HepG2 (cell line): ENCODE measurements at regions not wholly inside any gene's neighbourhood (a gene's known extent, or its start where the extent isn't known, plus 50 kb on each side); places are given as distances from the start of the nearest gene placed in this dataset.
A peak's percentile ranks its signal among the peaks of the same experiment; 100 is the strongest.

ENCODE experiments used
- AHR ChIP-seq: IDR thresholded peaks from 2 replicates; pipeline ENCODE4 v1.6.1; 2018; ENCODE audit warnings: missing genetic modification reagents, missing compliant biosample characterization
- ARID2 ChIP-seq: sonication (generic); formaldehyde crosslinking; IDR thresholded peaks from 2 replicates; pipeline ENCODE4 v1.8.1; 2022; ENCODE audit warnings: mild to moderate bottlenecking, missing genetic modification reagents, borderline replicate concordance
- DPF2 ChIP-seq: sonication (generic); formaldehyde crosslinking; IDR thresholded peaks from 2 replicates; pipeline ENCODE4 v1.4.0; 2020; ENCODE audit warnings: mild to moderate bottlenecking, low read depth, missing genetic modification reagents, borderline replicate concordance
- FOXA1 ChIP-seq, 2 experiments: fragments of 450-650 bp in 1 of 2; sonication (generic) in 1 of 2; formaldehyde crosslinking in 1 of 2; IDR thresholded peaks; 2 replicates each; pipeline versions ENCODE4 v1.4.0 to v1.6.1; 2016 to 2020; ENCODE audit warnings: missing genetic modification reagents in 1 of 2
- HNRNPLL ChIP-seq: fragments of 200-400 bp; formaldehyde crosslinking; IDR thresholded peaks from 2 replicates; pipeline ENCODE4 v1.6.1; 2017; ENCODE audit warnings: mild to moderate bottlenecking, low read depth, low read length; ENCODE audit not compliant: poor library complexity, severe bottlenecking
- NCOA2 ChIP-seq: sonication (generic); formaldehyde crosslinking; IDR thresholded peaks from 2 replicates; pipeline ENCODE4 v1.8.0; 2022; ENCODE audit warnings: inconsistent platforms
- RAD21 ChIP-seq: fragments of 450-650 bp; formaldehyde crosslinking; IDR thresholded peaks from 2 replicates; pipeline ENCODE4 v1.5.0; 2020; ENCODE audit warnings: mild to moderate bottlenecking
- RFX3 ChIP-seq: IDR thresholded peaks from 2 replicates; pipeline ENCODE4 v1.6.1; 2016; ENCODE audit warnings: missing biosample characterization, missing genetic modification reagents
- STAG1 ChIP-seq: sonication (generic); formaldehyde crosslinking; IDR thresholded peaks from 2 replicates; pipeline ENCODE4 v1.4.0; 2020; ENCODE audit warnings: missing genetic modification reagents
- ZBTB1 ChIP-seq: sonication (generic); formaldehyde crosslinking; IDR thresholded peaks from 2 replicates; pipeline ENCODE4 v1.4.0; 2020; ENCODE audit warnings: missing genetic modification reagents, borderline replicate concordance
- ZBTB8A ChIP-seq: sonication (generic); formaldehyde crosslinking; IDR thresholded peaks from 2 replicates; pipeline ENCODE4 v1.4.0; 2020; ENCODE audit warnings: mild to moderate bottlenecking, low read depth, missing genetic modification reagents, borderline replicate concordance
- ZNF3 ChIP-seq: IDR thresholded peaks from 2 replicates; pipeline ENCODE4 v1.7.0; 2017; ENCODE audit warnings: inconsistent platforms
- ZNF558 ChIP-seq: sonication (generic); formaldehyde crosslinking; IDR thresholded peaks from 2 replicates; pipeline ENCODE4 v1.9.0; 2022; ENCODE audit warnings: mild to moderate bottlenecking, missing genetic modification reagents, borderline replicate concordance
- TF ChIP-seq, protein P1 (sequence below): sonication (generic); formaldehyde crosslinking; IDR thresholded peaks from 2 replicates; pipeline ENCODE4 v1.4.0; 2020; ENCODE audit warnings: missing genetic modification reagents, borderline replicate concordance
- TF ChIP-seq, protein P2 (sequence below): sonication (generic); formaldehyde crosslinking; IDR thresholded peaks from 2 replicates; pipeline ENCODE4 v1.5.1; 2020; ENCODE audit warnings: missing genetic modification reagents, mild to moderate bottlenecking, borderline replicate concordance
- TF ChIP-seq, protein P3 (sequence below): sonication (generic); formaldehyde crosslinking; IDR thresholded peaks from 2 replicates; pipeline ENCODE4 v1.5.0; 2020; ENCODE audit warnings: mild to moderate bottlenecking, missing genetic modification reagents, borderline replicate concordance
- TF ChIP-seq, protein P4 (sequence below): sonication (generic); formaldehyde crosslinking; IDR thresholded peaks from 2 replicates; pipeline ENCODE4 v1.5.1; 2020; ENCODE audit warnings: missing genetic modification reagents, mild to moderate bottlenecking, borderline replicate concordance

DNA sequence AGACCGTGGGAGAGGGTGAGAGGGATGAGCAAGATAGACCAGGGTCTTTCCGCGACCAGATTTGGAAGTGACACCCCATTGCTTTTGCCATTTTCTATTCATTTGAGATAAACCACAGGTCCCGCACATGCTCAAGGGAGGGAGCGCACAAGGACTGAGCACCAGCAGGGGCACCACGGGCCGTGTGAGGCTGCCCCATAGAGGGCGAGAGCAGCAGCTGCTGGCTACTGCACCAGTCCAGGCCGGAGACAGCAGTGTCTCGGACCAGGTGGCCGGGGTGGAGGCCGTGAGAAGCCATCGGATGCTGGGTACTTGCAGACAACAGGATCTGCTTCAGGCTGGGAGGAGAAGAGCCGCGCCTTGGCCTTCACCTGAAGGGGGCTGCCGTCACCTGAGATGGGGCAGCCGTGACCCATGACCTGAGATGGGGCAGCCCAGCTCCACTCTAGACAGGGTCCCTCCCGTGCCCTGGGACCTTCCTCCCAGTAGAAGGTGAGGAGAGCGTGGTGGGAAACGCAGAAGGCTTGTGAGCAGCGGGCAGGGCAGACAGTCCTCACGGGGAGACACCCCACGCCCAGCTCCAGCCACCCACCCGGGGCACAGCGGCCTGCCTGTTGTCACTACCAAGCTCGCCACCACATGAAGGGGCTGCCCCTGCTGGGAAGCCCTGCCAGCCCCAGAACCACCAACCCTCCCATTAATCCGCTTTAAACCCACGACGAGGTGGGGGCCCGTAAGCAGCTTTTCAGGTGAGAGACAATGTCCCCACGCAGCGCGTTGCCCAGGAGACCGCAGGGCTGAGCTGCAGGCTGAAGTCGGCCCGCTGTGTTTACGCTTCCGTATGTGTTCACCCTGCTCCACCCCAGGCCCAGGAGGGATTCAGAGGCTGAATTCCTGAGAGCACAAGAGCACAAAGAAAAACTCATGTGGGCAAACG is 61.7 kb upstream of the FBRSL1 start (continued):
- no peak for TF ChIP-seq ZBTB1
- TF ChIP-seq HNRNPLL: peak; percentile 2
- peak; percentile 24; the same call in 1 of the 2 replicates for TF ChIP-seq STAG1 (CRISPR knock-in tag)
- TF ChIP-seq RFX3 (CRISPR knock-in tag): 0 out of 2 replicates have a peak, but pooled peaks have one; percentile 23
- TF ChIP-seq ARID2 (CRISPR knock-in tag): no peak
- TF ChIP-seq AHR (CRISPR knock-in tag): no peak
- TF ChIP-seq ZNF558 (CRISPR knock-in tag): 0 out of 2 replicates have a peak, but pooled peaks have one; percentile 10
- TF ChIP-seq FOXA1 (IDR thresholded peaks at IDR 0.05): no peak
- TF ChIP-seq FOXA1 (CRISPR knock-in tag; IDR thresholded peaks at IDR 0.05): peak; percentile 15; the same call in 1 of the 2 replicates
- TF ChIP-seq, protein P1, sequence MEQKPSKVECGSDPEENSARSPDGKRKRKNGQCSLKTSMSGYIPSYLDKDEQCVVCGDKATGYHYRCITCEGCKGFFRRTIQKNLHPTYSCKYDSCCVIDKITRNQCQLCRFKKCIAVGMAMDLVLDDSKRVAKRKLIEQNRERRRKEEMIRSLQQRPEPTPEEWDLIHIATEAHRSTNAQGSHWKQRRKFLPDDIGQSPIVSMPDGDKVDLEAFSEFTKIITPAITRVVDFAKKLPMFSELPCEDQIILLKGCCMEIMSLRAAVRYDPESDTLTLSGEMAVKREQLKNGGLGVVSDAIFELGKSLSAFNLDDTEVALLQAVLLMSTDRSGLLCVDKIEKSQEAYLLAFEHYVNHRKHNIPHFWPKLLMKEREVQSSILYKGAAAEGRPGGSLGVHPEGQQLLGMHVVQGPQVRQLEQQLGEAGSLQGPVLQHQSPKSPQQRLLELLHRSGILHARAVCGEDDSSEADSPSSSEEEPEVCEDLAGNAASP (CRISPR knock-in tag): 0 out of 2 replicates have a peak, but pooled peaks have one; percentile 11
- TF ChIP-seq ZNF3 (CRISPR knock-in tag): no peak
- peak; percentile 40 for TF ChIP-seq RAD21
- TF ChIP-seq DPF2 (CRISPR knock-in tag): no peak
- TF ChIP-seq, protein P2, sequence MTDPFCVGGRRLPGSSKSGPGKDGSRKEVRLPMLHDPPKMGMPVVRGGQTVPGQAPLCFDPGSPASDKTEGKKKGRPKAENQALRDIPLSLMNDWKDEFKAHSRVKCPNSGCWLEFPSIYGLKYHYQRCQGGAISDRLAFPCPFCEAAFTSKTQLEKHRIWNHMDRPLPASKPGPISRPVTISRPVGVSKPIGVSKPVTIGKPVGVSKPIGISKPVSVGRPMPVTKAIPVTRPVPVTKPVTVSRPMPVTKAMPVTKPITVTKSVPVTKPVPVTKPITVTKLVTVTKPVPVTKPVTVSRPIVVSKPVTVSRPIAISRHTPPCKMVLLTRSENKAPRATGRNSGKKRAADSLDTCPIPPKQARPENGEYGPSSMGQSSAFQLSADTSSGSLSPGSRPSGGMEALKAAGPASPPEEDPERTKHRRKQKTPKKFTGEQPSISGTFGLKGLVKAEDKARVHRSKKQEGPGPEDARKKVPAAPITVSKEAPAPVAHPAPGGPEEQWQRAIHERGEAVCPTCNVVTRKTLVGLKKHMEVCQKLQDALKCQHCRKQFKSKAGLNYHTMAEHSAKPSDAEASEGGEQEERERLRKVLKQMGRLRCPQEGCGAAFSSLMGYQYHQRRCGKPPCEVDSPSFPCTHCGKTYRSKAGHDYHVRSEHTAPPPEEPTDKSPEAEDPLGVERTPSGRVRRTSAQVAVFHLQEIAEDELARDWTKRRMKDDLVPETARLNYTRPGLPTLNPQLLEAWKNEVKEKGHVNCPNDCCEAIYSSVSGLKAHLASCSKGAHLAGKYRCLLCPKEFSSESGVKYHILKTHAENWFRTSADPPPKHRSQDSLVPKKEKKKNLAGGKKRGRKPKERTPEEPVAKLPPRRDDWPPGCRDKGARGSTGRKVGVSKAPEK (CRISPR knock-in tag): peak; percentile 67; the same call in 1 of the 2 replicates
- TF ChIP-seq, protein P3, sequence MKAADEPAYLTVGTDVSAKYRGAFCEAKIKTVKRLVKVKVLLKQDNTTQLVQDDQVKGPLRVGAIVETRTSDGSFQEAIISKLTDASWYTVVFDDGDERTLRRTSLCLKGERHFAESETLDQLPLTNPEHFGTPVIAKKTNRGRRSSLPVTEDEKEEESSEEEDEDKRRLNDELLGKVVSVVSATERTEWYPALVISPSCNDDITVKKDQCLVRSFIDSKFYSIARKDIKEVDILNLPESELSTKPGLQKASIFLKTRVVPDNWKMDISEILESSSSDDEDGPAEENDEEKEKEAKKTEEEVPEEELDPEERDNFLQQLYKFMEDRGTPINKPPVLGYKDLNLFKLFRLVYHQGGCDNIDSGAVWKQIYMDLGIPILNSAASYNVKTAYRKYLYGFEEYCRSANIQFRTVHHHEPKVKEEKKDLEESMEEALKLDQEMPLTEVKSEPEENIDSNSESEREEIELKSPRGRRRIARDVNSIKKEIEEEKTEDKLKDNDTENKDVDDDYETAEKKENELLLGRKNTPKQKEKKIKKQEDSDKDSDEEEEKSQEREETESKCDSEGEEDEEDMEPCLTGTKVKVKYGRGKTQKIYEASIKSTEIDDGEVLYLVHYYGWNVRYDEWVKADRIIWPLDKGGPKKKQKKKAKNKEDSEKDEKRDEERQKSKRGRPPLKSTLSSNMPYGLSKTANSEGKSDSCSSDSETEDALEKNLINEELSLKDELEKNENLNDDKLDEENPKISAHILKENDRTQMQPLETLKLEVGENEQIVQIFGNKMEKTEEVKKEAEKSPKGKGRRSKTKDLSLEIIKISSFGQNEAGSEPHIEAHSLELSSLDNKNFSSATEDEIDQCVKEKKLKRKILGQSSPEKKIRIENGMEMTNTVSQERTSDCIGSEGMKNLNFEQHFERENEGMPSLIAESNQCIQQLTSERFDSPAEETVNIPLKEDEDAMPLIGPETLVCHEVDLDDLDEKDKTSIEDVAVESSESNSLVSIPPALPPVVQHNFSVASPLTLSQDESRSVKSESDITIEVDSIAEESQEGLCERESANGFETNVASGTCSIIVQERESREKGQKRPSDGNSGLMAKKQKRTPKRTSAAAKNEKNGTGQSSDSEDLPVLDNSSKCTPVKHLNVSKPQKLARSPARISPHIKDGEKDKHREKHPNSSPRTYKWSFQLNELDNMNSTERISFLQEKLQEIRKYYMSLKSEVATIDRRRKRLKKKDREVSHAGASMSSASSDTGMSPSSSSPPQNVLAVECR (CRISPR knock-in tag): peak; percentile 3; the same call in 1 of the 2 replicates
- TF ChIP-seq, protein P4, sequence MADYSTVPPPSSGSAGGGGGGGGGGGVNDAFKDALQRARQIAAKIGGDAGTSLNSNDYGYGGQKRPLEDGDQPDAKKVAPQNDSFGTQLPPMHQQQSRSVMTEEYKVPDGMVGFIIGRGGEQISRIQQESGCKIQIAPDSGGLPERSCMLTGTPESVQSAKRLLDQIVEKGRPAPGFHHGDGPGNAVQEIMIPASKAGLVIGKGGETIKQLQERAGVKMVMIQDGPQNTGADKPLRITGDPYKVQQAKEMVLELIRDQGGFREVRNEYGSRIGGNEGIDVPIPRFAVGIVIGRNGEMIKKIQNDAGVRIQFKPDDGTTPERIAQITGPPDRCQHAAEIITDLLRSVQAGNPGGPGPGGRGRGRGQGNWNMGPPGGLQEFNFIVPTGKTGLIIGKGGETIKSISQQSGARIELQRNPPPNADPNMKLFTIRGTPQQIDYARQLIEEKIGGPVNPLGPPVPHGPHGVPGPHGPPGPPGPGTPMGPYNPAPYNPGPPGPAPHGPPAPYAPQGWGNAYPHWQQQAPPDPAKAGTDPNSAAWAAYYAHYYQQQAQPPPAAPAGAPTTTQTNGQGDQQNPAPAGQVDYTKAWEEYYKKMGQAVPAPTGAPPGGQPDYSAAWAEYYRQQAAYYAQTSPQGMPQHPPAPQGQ: no peak
- TF ChIP-seq NCOA2 (CRISPR knock-in tag): no peak
- no peak for TF ChIP-seq ZBTB8A (CRISPR knock-in tag)
